ENCODE measurements at regions not wholly inside any gene's neighbourhood (a gene's known extent, or its start where the extent isn't known, plus 50 kb on each side); places are given as distances from the start of the nearest gene placed in this dataset.

DNA sequence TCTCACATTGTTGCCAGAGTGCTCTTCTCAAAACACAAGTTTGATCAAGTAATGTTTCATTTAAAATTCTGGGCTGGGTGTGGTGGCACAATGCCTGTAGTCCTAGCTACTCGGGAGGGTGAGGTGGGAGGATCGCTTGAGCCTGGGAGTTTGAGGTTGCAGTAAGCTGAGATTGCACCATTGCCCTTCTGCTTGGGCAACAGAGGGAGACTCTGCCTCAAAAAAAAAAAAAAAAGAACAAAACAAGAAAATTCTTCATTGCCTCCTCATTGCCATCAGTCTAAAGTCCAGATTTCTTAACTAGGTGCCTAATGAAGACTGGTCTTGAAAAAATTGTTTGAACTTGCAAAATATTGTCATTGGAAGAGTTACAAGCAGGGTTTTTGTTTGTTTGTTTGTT, 120.1 kb downstream of the MFAP3L start:
- Histone ChIP-seq H3K4me1 (ENCODE audit: control insufficient read depth, insufficient read depth, low read length) (no peaks in the 10 kb centered on the region), H3K4ac (ENCODE audit: low read depth, low read length) (no peak overlapping the region), H4K5ac (ENCODE audit: low read depth, low read length) (no peak overlapping the region), H2AFZ (replicated peaks; ENCODE audit: low read length, poor library complexity) (no peak overlapping the region), H3K18ac (ENCODE audit: low read depth, low read length) (no peak overlapping the region), H3K4me3 (ENCODE audit: insufficient read depth, low read depth, low read length) (no peak overlapping the region), H2BK120ac (ENCODE audit: low read depth, low read length) (no peak overlapping the region), H2BK15ac (ENCODE audit: low read depth, low read length) (no peak overlapping the region), H2BK20ac (ENCODE audit: low read depth, low read length) (no peak overlapping the region), H3K4me2 (ENCODE audit: low read depth, low read length) (no peak overlapping the region), H3K56ac (ENCODE audit: extremely low read depth, insufficient read depth, low read length) (no peak overlapping the region), H3K9ac (ENCODE audit: low read depth, low read length) (no peak overlapping the region), H3K9me3 (ENCODE audit: control insufficient read depth, insufficient read depth, low read length) (no peaks in the 10 kb centered on the region), H3K23ac (ENCODE audit: low read depth, low read length) (no peak overlapping the region), H2AK9ac (replicated peaks; ENCODE audit: low read depth, low read length, poor library complexity) (no peak overlapping the region), H4K91ac (ENCODE audit: insufficient read depth, low read depth, low read length) (no peak overlapping the region), H3K9me1 (ENCODE audit: insufficient read depth, low read length) (no peaks in the 10 kb centered on the region), H3K27me3 (ENCODE audit: control insufficient read depth, insufficient read depth, low read length) (no peaks in the 10 kb centered on the region), H3K14ac (replicated peaks; ENCODE audit: low read depth, low read length) (no peak overlapping the region), H4K8ac (ENCODE audit: low read depth in 2 of 2, low read length in 2 of 2) (no peak overlapping the region), H3K27ac (ENCODE audit: insufficient read depth, low read length) (no peak overlapping the region), H4K20me1 (ENCODE audit: insufficient read depth, low read length) (no peaks in the 10 kb centered on the region), H3K79me1 (ENCODE audit: low read depth in 1 of 2, low read length in 2 of 2) (no peaks in the 10 kb centered on the region), H3K36me3 (ENCODE audit: control insufficient read depth, insufficient read depth, low read length) (no peaks in the 10 kb centered on the region), H2BK5ac (ENCODE audit: low read depth, low read length, poor library complexity, severe bottlenecking) (no peak overlapping the region), H2AK5ac (ENCODE audit: low read depth, low read length) (no peak overlapping the region)
- in situ Hi-C loops (cut with MboI; ENCODE audit: low sequenced_read_pairs): no loop called here
- no TSS peak for BruUV-seq (replicated peaks)
- intact Hi-C loops (cut with micrococcal nuclease): no loop called here
- ATAC-seq (ENCODE audit: low read depth) (no peak), DNase-seq (no peak)
- dilution Hi-C loops (cut with HindIII; ENCODE audit: low sequenced_read_pairs, unreplicated experiment): no loop called here
- ChIA-PET CTCF (no interaction called here), POLR2A (ENCODE audit: unreplicated experiment) (no interaction called here)
- TF ChIP-seq RCOR1 (IDR thresholded peaks at IDR 0.05; ENCODE audit: insufficient replicate concordance, low read length): no peak
- TF ChIP-seq BHLHE40 (IDR thresholded peaks at IDR 0.05; ENCODE audit: low read depth, low read length): no peak
- TF ChIP-seq CHD1 (IDR thresholded peaks at IDR 0.05; ENCODE audit: low read depth, low read length): no peak
- TF ChIP-seq MXI1 (IDR thresholded peaks at IDR 0.05; ENCODE audit: borderline replicate concordance, low read depth, low read length): no peak
- TF ChIP-seq, protein P1, sequence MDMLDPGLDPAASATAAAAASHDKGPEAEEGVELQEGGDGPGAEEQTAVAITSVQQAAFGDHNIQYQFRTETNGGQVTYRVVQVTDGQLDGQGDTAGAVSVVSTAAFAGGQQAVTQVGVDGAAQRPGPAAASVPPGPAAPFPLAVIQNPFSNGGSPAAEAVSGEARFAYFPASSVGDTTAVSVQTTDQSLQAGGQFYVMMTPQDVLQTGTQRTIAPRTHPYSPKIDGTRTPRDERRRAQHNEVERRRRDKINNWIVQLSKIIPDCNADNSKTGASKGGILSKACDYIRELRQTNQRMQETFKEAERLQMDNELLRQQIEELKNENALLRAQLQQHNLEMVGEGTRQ (IDR thresholded peaks at IDR 0.05; ENCODE audit: low read depth, low read length): no peak
- no peak for TF ChIP-seq POLR2A (IDR thresholded peaks at IDR 0.05; ENCODE audit: low read depth, low read length)
- no peak for TF ChIP-seq CEBPB (IDR thresholded peaks at IDR 0.05; ENCODE audit: low read depth, low read length)
- TF ChIP-seq, protein P2, sequence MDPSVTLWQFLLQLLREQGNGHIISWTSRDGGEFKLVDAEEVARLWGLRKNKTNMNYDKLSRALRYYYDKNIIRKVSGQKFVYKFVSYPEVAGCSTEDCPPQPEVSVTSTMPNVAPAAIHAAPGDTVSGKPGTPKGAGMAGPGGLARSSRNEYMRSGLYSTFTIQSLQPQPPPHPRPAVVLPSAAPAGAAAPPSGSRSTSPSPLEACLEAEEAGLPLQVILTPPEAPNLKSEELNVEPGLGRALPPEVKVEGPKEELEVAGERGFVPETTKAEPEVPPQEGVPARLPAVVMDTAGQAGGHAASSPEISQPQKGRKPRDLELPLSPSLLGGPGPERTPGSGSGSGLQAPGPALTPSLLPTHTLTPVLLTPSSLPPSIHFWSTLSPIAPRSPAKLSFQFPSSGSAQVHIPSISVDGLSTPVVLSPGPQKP (IDR thresholded peaks at IDR 0.05; ENCODE audit: borderline replicate concordance, low read depth, low read length): no peak
- no peak for TF ChIP-seq NFE2L2 (IDR thresholded peaks at IDR 0.05; ENCODE audit: low read depth, low read length)
- TF ChIP-seq, protein P3, sequence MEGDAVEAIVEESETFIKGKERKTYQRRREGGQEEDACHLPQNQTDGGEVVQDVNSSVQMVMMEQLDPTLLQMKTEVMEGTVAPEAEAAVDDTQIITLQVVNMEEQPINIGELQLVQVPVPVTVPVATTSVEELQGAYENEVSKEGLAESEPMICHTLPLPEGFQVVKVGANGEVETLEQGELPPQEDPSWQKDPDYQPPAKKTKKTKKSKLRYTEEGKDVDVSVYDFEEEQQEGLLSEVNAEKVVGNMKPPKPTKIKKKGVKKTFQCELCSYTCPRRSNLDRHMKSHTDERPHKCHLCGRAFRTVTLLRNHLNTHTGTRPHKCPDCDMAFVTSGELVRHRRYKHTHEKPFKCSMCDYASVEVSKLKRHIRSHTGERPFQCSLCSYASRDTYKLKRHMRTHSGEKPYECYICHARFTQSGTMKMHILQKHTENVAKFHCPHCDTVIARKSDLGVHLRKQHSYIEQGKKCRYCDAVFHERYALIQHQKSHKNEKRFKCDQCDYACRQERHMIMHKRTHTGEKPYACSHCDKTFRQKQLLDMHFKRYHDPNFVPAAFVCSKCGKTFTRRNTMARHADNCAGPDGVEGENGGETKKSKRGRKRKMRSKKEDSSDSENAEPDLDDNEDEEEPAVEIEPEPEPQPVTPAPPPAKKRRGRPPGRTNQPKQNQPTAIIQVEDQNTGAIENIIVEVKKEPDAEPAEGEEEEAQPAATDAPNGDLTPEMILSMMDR (conservative IDR thresholded peaks at IDR 0.05; ENCODE audit: low read depth, low read length): no peak
- no peak for TF ChIP-seq MAZ (IDR thresholded peaks at IDR 0.05; ENCODE audit: borderline replicate concordance, low read depth, low read length)
- no peak for TF ChIP-seq FOS (IDR thresholded peaks at IDR 0.05; ENCODE audit: low read depth, low read length)
- no peak for TF ChIP-seq RFX5 (IDR thresholded peaks at IDR 0.05; ENCODE audit: low read depth, low read length)
- no CpG with 5 or more reads among the region's 2 CpGs for WGBS, 2 experiments (ENCODE audit: extremely low coverage in 2 of 2, insufficient read length in 1 of 2)

Data from IMR-90 (cell line).